K562 (cell line): ENCODE measurements at regions not wholly inside any gene's neighbourhood (a gene's known extent, or its start where the extent isn't known, plus 50 kb on each side); places are given as distances from the start of the nearest gene placed in this dataset.

Source experiments
- ATAC-seq: fragments of 200-7000 bp; cut with Tn5 transposase; 3 replicates; pipeline ENCODE4 v1.9.1; 2020; ENCODE audit warnings: moderate library complexity
- BruUV-seq: library from RNA; stranded (reverse); fragments of 400-500 nt; replicated peaks from 2 replicates; lab custom pipeline; 2021; lab: Mats Ljungman, UMichigan
- CTCF ChIA-PET: fragments of 300-600 bp; formaldehyde crosslinking; extraction: SDS; loops from one replicate; lab custom pipeline; 2021; ENCODE audit warnings: low intra/inter-chr PET ratio; lab: Yijun Ruan, JAX
- POLR2A ChIA-PET: fragments of 300-600, 350-650 bp; sonication (Branson Sonifier 250); formaldehyde crosslinking; extraction: SDS; loops from one replicate; lab custom pipeline; 2021; ENCODE audit warnings: antibody characterized with exemption, inconsistent platforms; lab: Yijun Ruan, JAX
- DNase-seq, 4 experiments: peaks; one replicate each; pipeline versions ENCODE4 v3.0.0 to v3.0.0-alpha.2; 2011 to 2018; ENCODE audit warnings: low spot score in 3 of 4, mixed read lengths in 3 of 4; ENCODE audit errors: extremely low read depth in 1 of 4
- FAIRE-seq: peaks from 2 replicates; lab custom pipeline; 2011; peaks lifted over from hg19 to GRCh38; lab: Jason Lieb, UNC
- H2AFZ ChIP-seq: 2 replicates; pipeline ENCODE4 v1.6.0; 2011; ENCODE audit warnings: low read depth, low read length, control low read depth, inconsistent platforms
- H3K27ac ChIP-seq: fragments of 200-600 bp; 3 replicates; pipeline ENCODE4 v1.8.0; 2011; ENCODE audit warnings: low read depth, mild to moderate bottlenecking, control low read depth, inconsistent platforms, low read length, moderate library complexity, mixed read lengths; ENCODE audit errors: extremely low read depth
- H3K27me3 ChIP-seq, 2 experiments: fragments of 300-600 bp in 1 of 2; 2 replicates in 1 of 2; 3 replicates in 1 of 2; pipeline versions ENCODE4 v1.6.0 to v1.8.0; 2011; ENCODE audit warnings: inconsistent platforms in 2 of 2, low read length in 2 of 2, mild to moderate bottlenecking in 1 of 2, mixed read lengths in 1 of 2, moderate library complexity in 1 of 2; ENCODE audit not compliant: control insufficient read depth in 2 of 2, insufficient read depth in 2 of 2
- H3K36me3 ChIP-seq: fragments of 300-600 bp; 3 replicates; pipeline ENCODE4 v1.8.0; 2011; ENCODE audit warnings: mild to moderate bottlenecking, low read length, inconsistent platforms; ENCODE audit not compliant: control insufficient read depth, insufficient read depth
- H3K4me1 ChIP-seq, 2 experiments: fragments of 200-600 bp in 1 of 2; replicated peaks in 1 of 2; 2 replicates in 1 of 2; 3 replicates in 1 of 2; pipeline versions ENCODE4 v1.5.1 to v1.8.0; 2011; ENCODE audit warnings: inconsistent platforms in 2 of 2, low read length in 2 of 2, mild to moderate bottlenecking in 1 of 2, mixed read lengths in 1 of 2, moderate library complexity in 1 of 2; ENCODE audit not compliant: control insufficient read depth in 2 of 2, insufficient read depth in 2 of 2
- H3K4me2 ChIP-seq: 2 replicates; pipeline ENCODE4 v1.6.1; 2011; ENCODE audit warnings: low read length, control low read depth, inconsistent platforms, mixed read lengths; ENCODE audit not compliant: insufficient read depth
- H3K4me3 ChIP-seq: fragments of 200-600 bp; sonication (generic), shearing (Covaris generic); 2 replicates; pipeline ENCODE4 v1.5.1; 2016; ENCODE audit warnings: control low read depth, inconsistent platforms
- H3K79me2 ChIP-seq: fragments of 200-600 bp; 3 replicates; pipeline ENCODE4 v1.8.0; 2011; ENCODE audit warnings: low read length, inconsistent platforms; ENCODE audit not compliant: control insufficient read depth, insufficient read depth
- H3K9ac ChIP-seq, 2 experiments: 2 replicates each; pipeline versions ENCODE4 v1.6.0 to v1.6.1; 2011; ENCODE audit warnings: low read depth in 2 of 2, low read length in 2 of 2, control low read depth in 1 of 2, inconsistent platforms in 1 of 2, mild to moderate bottlenecking in 1 of 2, mixed read lengths in 1 of 2; ENCODE audit not compliant: insufficient read depth in 1 of 2
- H3K9me1 ChIP-seq: one replicate; pipeline ENCODE4 v1.6.0; 2011; ENCODE audit warnings: inconsistent platforms, mild to moderate bottlenecking, low read length, moderate library complexity; ENCODE audit not compliant: control insufficient read depth, insufficient read depth
- H3K9me3 ChIP-seq: replicated peaks from 2 replicates; pipeline ENCODE4 v1.5.1; 2011; ENCODE audit warnings: low read depth, low read length, inconsistent platforms; ENCODE audit not compliant: control insufficient read depth, insufficient read depth
- H4K20me1 ChIP-seq: replicated peaks from 2 replicates; pipeline ENCODE4 v1.6.1; 2011; ENCODE audit warnings: low read length, inconsistent platforms, mixed read lengths; ENCODE audit not compliant: control insufficient read depth, insufficient read depth
- HMG20B ChIP-seq: fragments of 250-450 bp; sonication (Bioruptor Pico); IDR thresholded peaks from 2 replicates; pipeline ENCODE4 v1.5.0; 2021; ENCODE audit warnings: mild to moderate bottlenecking
- NUFIP1 ChIP-seq: fragments of 450-650 bp; IDR thresholded peaks from 2 replicates; pipeline ENCODE4 v1.6.1; 2018; ENCODE audit not compliant: partially characterized antibody
- SRSF3 ChIP-seq: fragments of 200-400 bp; formaldehyde crosslinking; IDR thresholded peaks from 2 replicates; pipeline ENCODE4 v1.6.1; 2016; ENCODE audit warnings: mild to moderate bottlenecking, low read length, moderate library complexity; ENCODE audit not compliant: insufficient read depth
- XRCC3 ChIP-seq: fragments of 450-650 bp; IDR thresholded peaks from 2 replicates; pipeline ENCODE4 v1.6.1; 2017; ENCODE audit warnings: mild to moderate bottlenecking, moderate library complexity
- ZNF444 ChIP-seq: fragments of 250-450 bp; sonication (Bioruptor Pico); IDR thresholded peaks from 2 replicates; pipeline ENCODE4 v1.4.0; 2020; ENCODE audit warnings: mild to moderate bottlenecking, moderate library complexity
- ZNF79 ChIP-seq: fragments of 250-450 bp; sonication (Bioruptor Pico); IDR thresholded peaks from 2 replicates; pipeline ENCODE4 v1.4.0; 2020; ENCODE audit warnings: low read depth, mild to moderate bottlenecking, moderate library complexity
- WGBS: fragments of 100-300 bp; shearing (Covaris generic); methylation state at CpG from one replicate; pipeline ENCODE4 v1.1.6; 2016; ENCODE audit warnings: low coverage, mixed read lengths; ENCODE audit not compliant: insufficient coverage; ENCODE audit errors: missing lambda C conversion rate; 5-methylcytosine and 5-hydroxymethylcytosine counted together
- in situ Hi-C: fragments of 300-500 bp; cut with MboI; formaldehyde crosslinking; loops from 4 replicates; pipeline ENCODE4 v1.15.0; 2018; ENCODE audit warnings: inconsistent platforms, mixed read lengths
- intact Hi-C: fragments of 100-400 bp; cut with micrococcal nuclease; formaldehyde crosslinking; loops from 2 replicates; pipeline ENCODE4 v1.14.2; 2022
- TF ChIP-seq, protein P1 (sequence below), 3 experiments: IDR thresholded peaks in 2 of 3; conservative IDR thresholded peaks in 1 of 3; 2 replicates each; pipeline ENCODE4 v1.5.1; 2011 to 2012; ENCODE audit warnings: low read length in 3 of 3, mild to moderate bottlenecking in 3 of 3, control low read depth in 2 of 3, improper control_type of control experiment in 1 of 3, inconsistent platforms in 1 of 3, low read depth in 1 of 3, mixed read lengths in 1 of 3, moderate library complexity in 1 of 3; ENCODE audit not compliant: insufficient read depth in 2 of 3

DNA sequence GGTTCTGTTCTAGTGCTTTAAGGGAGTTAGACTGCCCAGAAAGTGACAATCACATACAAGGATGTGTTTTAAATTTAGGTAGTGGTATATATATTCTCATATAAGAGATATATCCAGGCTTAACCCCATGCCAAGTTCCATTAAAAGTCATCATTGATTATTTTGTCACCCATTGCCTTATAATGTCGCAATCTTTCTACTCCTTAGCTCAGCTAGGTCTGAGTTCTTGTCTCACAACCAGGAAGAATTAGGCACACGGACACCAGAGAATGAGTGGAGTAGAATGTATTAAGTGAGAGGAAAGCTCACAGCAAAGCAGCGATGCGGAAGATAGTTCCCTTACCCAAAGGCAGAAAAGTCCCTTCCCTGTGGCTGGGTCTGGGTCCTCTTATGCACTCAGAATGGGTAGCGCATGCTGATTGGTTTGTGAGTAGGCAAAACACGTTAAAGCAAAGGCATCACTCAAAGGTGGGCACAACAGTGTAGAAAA is 197.2 kb upstream of the AHR start:
- Histone ChIP-seq H4K20me1 (no peaks in the 10 kb centered on the region), H3K9me3 (no peaks in the 10 kb centered on the region), H3K79me2 (no peaks in the 10 kb centered on the region), H3K27ac (no peak overlapping the region), H3K9me1 (no peaks in the 10 kb centered on the region), H3K4me2 (no peak overlapping the region), H3K36me3 (no peaks in the 10 kb centered on the region), H3K4me1 (no peaks in the 10 kb centered on the region), H2AFZ (no peak overlapping the region), H3K9ac (no peak overlapping the region), H3K27me3 (no peaks in the 10 kb centered on the region), H3K4me3 (no peak overlapping the region)
- no peak for ATAC-seq
- FAIRE-seq = no peak
- BruUV-seq = no TSS peak
- ChIA-PET CTCF (no interaction called here), POLR2A (no interaction called here)
- TF ChIP-seq HMG20B (CRISPR knock-in tag) = no peak
- TF ChIP-seq, protein P1, sequence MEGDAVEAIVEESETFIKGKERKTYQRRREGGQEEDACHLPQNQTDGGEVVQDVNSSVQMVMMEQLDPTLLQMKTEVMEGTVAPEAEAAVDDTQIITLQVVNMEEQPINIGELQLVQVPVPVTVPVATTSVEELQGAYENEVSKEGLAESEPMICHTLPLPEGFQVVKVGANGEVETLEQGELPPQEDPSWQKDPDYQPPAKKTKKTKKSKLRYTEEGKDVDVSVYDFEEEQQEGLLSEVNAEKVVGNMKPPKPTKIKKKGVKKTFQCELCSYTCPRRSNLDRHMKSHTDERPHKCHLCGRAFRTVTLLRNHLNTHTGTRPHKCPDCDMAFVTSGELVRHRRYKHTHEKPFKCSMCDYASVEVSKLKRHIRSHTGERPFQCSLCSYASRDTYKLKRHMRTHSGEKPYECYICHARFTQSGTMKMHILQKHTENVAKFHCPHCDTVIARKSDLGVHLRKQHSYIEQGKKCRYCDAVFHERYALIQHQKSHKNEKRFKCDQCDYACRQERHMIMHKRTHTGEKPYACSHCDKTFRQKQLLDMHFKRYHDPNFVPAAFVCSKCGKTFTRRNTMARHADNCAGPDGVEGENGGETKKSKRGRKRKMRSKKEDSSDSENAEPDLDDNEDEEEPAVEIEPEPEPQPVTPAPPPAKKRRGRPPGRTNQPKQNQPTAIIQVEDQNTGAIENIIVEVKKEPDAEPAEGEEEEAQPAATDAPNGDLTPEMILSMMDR (IDR thresholded peaks at IDR 0.05 in 2 of 3, conservative IDR thresholded peaks at IDR 0.05 in 1 of 3; ENCODE audit: insufficient read depth in 2 of 3, low read depth in 1 of 3, low read length in 3 of 3) = no peak
- no peak for TF ChIP-seq XRCC3
- TF ChIP-seq ZNF79 (CRISPR knock-in tag) = no peak
- no peak for TF ChIP-seq SRSF3
- no peak for TF ChIP-seq NUFIP1
- TF ChIP-seq ZNF444 (CRISPR knock-in tag) = no peak
- DNase-seq = no peak
- intact Hi-C loops = no loop called here
- in situ Hi-C loops = no loop called here
- WGBS = 32% methylated on average over 6 of the region's 6 CpGs
